Hepatocyte (in vitro differentiated cells): ENCODE measurements at regions not wholly inside any gene's neighbourhood (a gene's known extent, or its start where the extent isn't known, plus 50 kb on each side); places are given as distances from the start of the nearest gene placed in this dataset.

Experiments used
- DNase-seq: peaks from one replicate; pipeline ENCODE4 v3.0.0-alpha.2; 2016; ENCODE audit warnings: low spot score
- H2AFZ ChIP-seq: fragments of 200-600 bp; sonication (generic); 2 replicates; pipeline ENCODE4 v1.6.0; 2016; ENCODE audit warnings: antibody characterized with exemption, mild to moderate bottlenecking
- H3K27ac ChIP-seq: fragments of 200-600 bp; sonication (generic); 2 replicates; pipeline ENCODE4 v1.5.1; 2016; ENCODE audit warnings: mild to moderate bottlenecking
- H3K27me3 ChIP-seq: fragments of 200-600 bp; sonication (generic); 2 replicates; pipeline ENCODE4 v1.6.1; 2016
- H3K36me3 ChIP-seq: fragments of 200-600 bp; sonication (generic); replicated peaks from 2 replicates; pipeline ENCODE4 v1.5.1; 2016; ENCODE audit warnings: low read depth; ENCODE audit not compliant: insufficient read depth
- H3K4me1 ChIP-seq: fragments of 200-600 bp; sonication (generic); 2 replicates; pipeline ENCODE4 v1.5.1; 2016; ENCODE audit warnings: mild to moderate bottlenecking, moderate library complexity; ENCODE audit not compliant: insufficient read depth
- H3K4me2 ChIP-seq: fragments of 200-600 bp; sonication (generic); 2 replicates; pipeline ENCODE4 v1.6.0; 2016
- H3K4me3 ChIP-seq: fragments of 200-600 bp; sonication (generic); 2 replicates; pipeline ENCODE4 v1.5.1; 2016; ENCODE audit warnings: mild to moderate bottlenecking
- H3K79me2 ChIP-seq: fragments of 200-600 bp; sonication (generic); 2 replicates; pipeline ENCODE4 v1.6.0; 2017; ENCODE audit warnings: mild to moderate bottlenecking
- H3K9me2 ChIP-seq: fragments of 200-600 bp; sonication (generic); replicated peaks from 2 replicates; pipeline ENCODE4 v1.6.0; 2017; ENCODE audit warnings: mild to moderate bottlenecking; ENCODE audit not compliant: insufficient read depth
- H3K9me3 ChIP-seq: fragments of 200-600 bp; sonication (generic); 2 replicates; pipeline ENCODE4 v1.5.1; 2016; ENCODE audit warnings: low read depth, mild to moderate bottlenecking
- H4K20me1 ChIP-seq: fragments of 200-600 bp; sonication (generic); 2 replicates; pipeline ENCODE4 v1.6.0; 2016; ENCODE audit warnings: mild to moderate bottlenecking; ENCODE audit not compliant: insufficient read depth, poor library complexity, severe bottlenecking
- EZH2 ChIP-seq: fragments of 200-600 bp; sonication (generic); IDR thresholded peaks from 2 replicates; pipeline ENCODE4 v1.6.1; 2016; ENCODE audit warnings: antibody characterized with exemption, mild to moderate bottlenecking, borderline replicate concordance
- EZH2phosphoT487 ChIP-seq: fragments of 200-600 bp; sonication (generic); IDR thresholded peaks from one replicate; pipeline ENCODE4 v1.6.1; 2018; ENCODE audit warnings: antibody characterized with exemption, mild to moderate bottlenecking, low read depth, moderate library complexity; ENCODE audit not compliant: unreplicated experiment, severe bottlenecking
- WGBS: methylation state at CpG from one replicate; pipeline ENCODE4 v1.1.6; 2016; ENCODE audit warnings: low lambda C conversion rate; ENCODE audit errors: missing lambda C conversion rate; 5-methylcytosine and 5-hydroxymethylcytosine counted together
- TF ChIP-seq, protein P1 (sequence below): fragments of 200-600 bp; sonication (generic); IDR thresholded peaks from 2 replicates; pipeline ENCODE4 v1.5.1; 2016; ENCODE audit warnings: antibody characterized with exemption, mild to moderate bottlenecking; ENCODE audit not compliant: poor library complexity

DNA sequence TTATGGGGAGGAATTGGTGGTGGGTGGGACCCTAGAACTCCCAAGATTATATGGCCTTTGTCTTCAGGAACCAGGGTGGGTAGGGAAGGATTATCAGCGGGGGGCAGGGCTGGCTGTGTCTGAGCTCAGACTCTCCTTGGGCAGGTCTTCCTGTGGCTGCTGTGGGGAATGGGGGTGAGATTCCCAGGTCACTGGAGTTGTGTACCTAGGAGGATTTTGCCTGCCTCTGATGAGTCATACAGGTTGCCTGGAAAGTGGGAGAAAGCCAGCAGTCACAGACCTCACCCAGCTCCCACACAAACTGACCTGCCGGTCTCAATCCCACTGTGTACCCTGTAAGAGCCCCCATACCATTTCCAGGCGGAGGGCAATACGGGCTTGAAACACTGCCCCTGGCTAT, 209.9 kb upstream of the CNTN3 start:
- no peaks in the 10 kb centered on the region for H3K36me3 ChIP-seq
- no peaks in the 10 kb centered on the region for H3K79me2 ChIP-seq
- no peak overlapping the region for H3K4me3 ChIP-seq
- H3K27me3 ChIP-seq, result no peaks in the 10 kb centered on the region
- peaks cover 3% of the 10 kb centered on the region for H3K4me1 ChIP-seq
- H4K20me1 ChIP-seq, result no peaks in the 10 kb centered on the region
- H2AFZ ChIP-seq, result no peak overlapping the region
- no peaks in the 10 kb centered on the region for H3K9me3 ChIP-seq
- no peak for TF ChIP-seq EZH2phosphoT487
- TF ChIP-seq, protein P1, sequence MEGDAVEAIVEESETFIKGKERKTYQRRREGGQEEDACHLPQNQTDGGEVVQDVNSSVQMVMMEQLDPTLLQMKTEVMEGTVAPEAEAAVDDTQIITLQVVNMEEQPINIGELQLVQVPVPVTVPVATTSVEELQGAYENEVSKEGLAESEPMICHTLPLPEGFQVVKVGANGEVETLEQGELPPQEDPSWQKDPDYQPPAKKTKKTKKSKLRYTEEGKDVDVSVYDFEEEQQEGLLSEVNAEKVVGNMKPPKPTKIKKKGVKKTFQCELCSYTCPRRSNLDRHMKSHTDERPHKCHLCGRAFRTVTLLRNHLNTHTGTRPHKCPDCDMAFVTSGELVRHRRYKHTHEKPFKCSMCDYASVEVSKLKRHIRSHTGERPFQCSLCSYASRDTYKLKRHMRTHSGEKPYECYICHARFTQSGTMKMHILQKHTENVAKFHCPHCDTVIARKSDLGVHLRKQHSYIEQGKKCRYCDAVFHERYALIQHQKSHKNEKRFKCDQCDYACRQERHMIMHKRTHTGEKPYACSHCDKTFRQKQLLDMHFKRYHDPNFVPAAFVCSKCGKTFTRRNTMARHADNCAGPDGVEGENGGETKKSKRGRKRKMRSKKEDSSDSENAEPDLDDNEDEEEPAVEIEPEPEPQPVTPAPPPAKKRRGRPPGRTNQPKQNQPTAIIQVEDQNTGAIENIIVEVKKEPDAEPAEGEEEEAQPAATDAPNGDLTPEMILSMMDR, result no peak
- no peak for TF ChIP-seq EZH2
- H3K27ac ChIP-seq, result peak overlapping the region; percentile 51
- no peaks in the 10 kb centered on the region for H3K9me2 ChIP-seq
- H3K4me2 ChIP-seq, result no peak overlapping the region
- WGBS, result 67% methylated on average over 4 of the region's 4 CpGs
- DNase-seq, result peak; percentile 22

DNA sequence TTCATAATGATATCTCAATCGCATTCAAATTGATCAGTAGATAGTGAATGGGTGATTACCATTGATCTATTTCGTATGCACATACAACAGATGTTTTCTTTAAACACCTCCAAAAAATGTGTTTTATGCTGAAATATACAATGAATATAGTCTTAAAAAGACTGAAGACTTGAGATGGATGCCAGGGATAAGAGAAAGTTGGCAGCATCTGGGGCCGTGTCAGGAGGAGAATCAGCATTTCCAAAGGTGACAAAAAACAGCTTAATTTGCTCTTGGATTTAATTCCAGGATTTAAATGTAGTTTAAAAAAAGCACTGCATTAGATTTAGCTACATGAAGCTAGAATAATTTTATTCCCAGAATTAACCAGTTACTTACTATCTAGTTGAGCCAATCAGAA, 199.7 kb upstream of the CNTN3 start:
- Histone ChIP-seq H3K27me3 (peaks cover 3% of the 10 kb centered on the region), H3K9me2 (no peaks in the 10 kb centered on the region), H3K79me2 (no peaks in the 10 kb centered on the region), H3K27ac (no peak overlapping the region), H3K4me3 (no peak overlapping the region), H3K9me3 (no peaks in the 10 kb centered on the region), H3K4me1 (no peaks in the 10 kb centered on the region), H3K36me3 (no peaks in the 10 kb centered on the region), H3K4me2 (no peak overlapping the region), H2AFZ (no peak overlapping the region), H4K20me1 (no peaks in the 10 kb centered on the region)
- no peak for TF ChIP-seq EZH2
- TF ChIP-seq, protein P1, result no peak
- TF ChIP-seq EZH2phosphoT487, result no peak
- no peak for DNase-seq
- WGBS, result 96% methylated on average over 3 of the region's 3 CpGs

DNA sequence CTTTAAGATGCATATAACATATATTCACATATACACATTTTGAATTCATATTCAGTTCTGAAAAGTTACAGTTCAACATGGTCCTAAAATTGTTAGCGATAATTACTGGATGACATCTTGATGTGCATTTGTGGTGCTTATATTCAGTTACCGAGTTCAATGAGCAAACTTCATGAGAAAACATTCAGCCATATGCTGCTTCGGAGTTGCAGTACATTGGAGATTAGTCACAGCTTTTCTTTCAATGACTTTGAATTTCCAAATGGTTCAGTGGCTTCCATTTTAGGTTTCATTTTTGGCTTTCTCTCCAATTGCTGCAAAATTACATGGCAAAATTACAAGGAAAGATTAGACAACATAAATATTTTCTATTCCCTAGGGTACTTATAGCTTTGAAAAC, 198.3 kb upstream of the CNTN3 start:
- TF ChIP-seq EZH2 (no peak), EZH2phosphoT487 (no peak)
- TF ChIP-seq, protein P1, result no peak
- no peaks in the 10 kb centered on the region for H3K9me3 ChIP-seq
- no peaks in the 10 kb centered on the region for H3K4me1 ChIP-seq
- H3K4me2 ChIP-seq, result no peak overlapping the region
- no peaks in the 10 kb centered on the region for H4K20me1 ChIP-seq
- no peaks in the 10 kb centered on the region for H3K79me2 ChIP-seq
- no peak overlapping the region for H2AFZ ChIP-seq
- H3K36me3 ChIP-seq, result no peaks in the 10 kb centered on the region
- no peaks in the 10 kb centered on the region for H3K9me2 ChIP-seq
- no peak overlapping the region for H3K4me3 ChIP-seq
- no peak for DNase-seq
- WGBS, result 94% methylated on average over 3 of the region's 3 CpGs
- H3K27me3 ChIP-seq, result peaks cover 3% of the 10 kb centered on the region
- H3K27ac ChIP-seq, result no peak overlapping the region

DNA sequence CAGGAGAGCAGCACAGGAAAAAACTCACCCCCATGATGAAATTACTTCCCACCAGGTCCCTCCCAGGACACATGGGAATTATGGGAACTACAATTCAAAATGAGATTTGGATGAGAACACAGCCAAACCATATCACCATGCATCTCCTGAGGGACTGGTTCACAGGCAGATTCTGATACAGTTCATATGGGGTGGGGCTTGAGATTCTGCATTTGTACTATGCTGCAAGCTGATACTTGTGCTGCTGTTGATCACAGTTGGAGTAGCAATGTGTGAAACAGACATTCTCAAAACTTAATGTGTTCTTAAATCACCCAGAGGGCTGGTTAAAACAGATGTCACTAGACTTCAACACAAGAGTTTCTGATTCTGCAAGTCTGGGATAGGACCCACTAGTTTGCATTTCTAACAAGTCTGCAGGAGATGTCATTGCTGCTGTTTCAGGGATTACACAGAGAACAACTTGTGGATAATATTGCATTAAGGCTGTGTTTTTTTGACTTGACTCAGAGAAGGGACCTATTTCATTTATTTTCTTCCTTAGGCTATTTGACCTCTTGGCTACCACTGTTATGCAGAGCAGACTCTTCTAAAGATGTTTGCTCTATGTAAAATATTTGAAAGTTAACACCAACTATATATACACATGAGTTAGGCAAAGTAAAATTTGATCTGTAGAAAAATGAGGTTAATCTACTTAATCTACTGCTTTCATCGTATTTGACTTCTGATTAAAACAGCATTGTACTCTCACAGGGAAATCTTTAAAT, 194.2 kb upstream of the CNTN3 start:
- H3K9me2 ChIP-seq, result no peaks in the 10 kb centered on the region
- no peak overlapping the region for H3K4me2 ChIP-seq
- DNase-seq, result no peak
- no peak overlapping the region for H3K27ac ChIP-seq
- WGBS, result 53% methylated on average over 1 of the region's 1 CpG
- no peak overlapping the region for H2AFZ ChIP-seq
- H3K27me3 ChIP-seq, result peaks cover 3% of the 10 kb centered on the region
- no peak overlapping the region for H3K4me3 ChIP-seq
- H3K4me1 ChIP-seq, result no peaks in the 10 kb centered on the region
- TF ChIP-seq EZH2 (no peak), EZH2phosphoT487 (no peak)
- TF ChIP-seq, protein P1, result no peak
- H4K20me1 ChIP-seq, result no peaks in the 10 kb centered on the region
- no peaks in the 10 kb centered on the region for H3K36me3 ChIP-seq
- H3K9me3 ChIP-seq, result no peaks in the 10 kb centered on the region
- no peaks in the 10 kb centered on the region for H3K79me2 ChIP-seq
